ENCODE measurements at regions not wholly inside any gene's neighbourhood (a gene's known extent, or its start where the extent isn't known, plus 50 kb on each side); places are given as distances from the start of the nearest gene placed in this dataset.

DNA sequence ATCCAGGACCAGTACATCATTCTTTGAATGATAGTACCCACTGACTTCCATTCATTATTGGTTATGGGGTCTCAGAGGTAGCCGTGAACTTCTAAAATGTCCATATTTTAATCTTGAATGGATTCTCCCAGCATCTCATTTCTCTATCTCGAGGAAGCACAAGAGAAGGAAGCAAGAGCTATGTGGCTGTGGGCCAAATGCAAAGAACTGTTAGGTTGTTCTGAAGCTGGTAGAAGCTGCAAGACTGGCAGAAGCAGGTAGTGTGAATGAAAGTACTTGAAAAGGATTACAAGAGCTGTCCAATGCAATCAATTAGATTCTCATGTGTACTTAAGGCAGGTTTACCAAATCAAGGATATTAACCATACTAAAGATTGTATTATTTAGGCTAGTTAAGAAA, 1131.8 kb downstream of the GRIK2 start:
- Histone ChIP-seq H3K4me2 (ENCODE audit: low read depth, low read length) (no peak overlapping the region), H3K4me3 (replicated peaks in 1 of 3; ENCODE audit: insufficient read depth in 1 of 3, low read depth in 2 of 3, low read length in 3 of 3) (no peak overlapping the region), H3K79me2 (ENCODE audit: insufficient read depth, low read length) (no peaks in the 10 kb centered on the region), H3K9me3 (ENCODE audit: low read length) (no peaks in the 10 kb centered on the region), H3K36me3 (replicated peaks in 1 of 2; ENCODE audit: control insufficient read depth in 1 of 2, insufficient read depth in 2 of 2, low read length in 2 of 2) (no peaks in the 10 kb centered on the region), H3K27me3 (ENCODE audit: control insufficient read depth in 1 of 2, insufficient read depth in 2 of 2, low read length in 2 of 2) (no peaks in the 10 kb centered on the region), H4K20me1 (ENCODE audit: insufficient read depth, low read length) (no peaks in the 10 kb centered on the region), H3K4me1 (ENCODE audit: insufficient read depth, low read length) (no peaks in the 10 kb centered on the region), H2AFZ (ENCODE audit: low read length) (no peak overlapping the region), H3K9ac (ENCODE audit: insufficient read depth, low read depth, low read length) (no peak overlapping the region), H3K27ac (ENCODE audit: extremely low read length, insufficient read depth, low read length) (no peak overlapping the region)
- ATAC-seq (no peak), DNase-seq (ENCODE audit: low spot score) (no peak), FAIRE-seq (no peak)
- ChIA-PET CTCF (ENCODE audit: low intra/inter-chr PET ratio, low total read pairs) (no interaction called here), POLR2A (no interaction called here)
- no TSS peak for BruUV-seq (replicated peaks)
- TF ChIP-seq, protein P1, sequence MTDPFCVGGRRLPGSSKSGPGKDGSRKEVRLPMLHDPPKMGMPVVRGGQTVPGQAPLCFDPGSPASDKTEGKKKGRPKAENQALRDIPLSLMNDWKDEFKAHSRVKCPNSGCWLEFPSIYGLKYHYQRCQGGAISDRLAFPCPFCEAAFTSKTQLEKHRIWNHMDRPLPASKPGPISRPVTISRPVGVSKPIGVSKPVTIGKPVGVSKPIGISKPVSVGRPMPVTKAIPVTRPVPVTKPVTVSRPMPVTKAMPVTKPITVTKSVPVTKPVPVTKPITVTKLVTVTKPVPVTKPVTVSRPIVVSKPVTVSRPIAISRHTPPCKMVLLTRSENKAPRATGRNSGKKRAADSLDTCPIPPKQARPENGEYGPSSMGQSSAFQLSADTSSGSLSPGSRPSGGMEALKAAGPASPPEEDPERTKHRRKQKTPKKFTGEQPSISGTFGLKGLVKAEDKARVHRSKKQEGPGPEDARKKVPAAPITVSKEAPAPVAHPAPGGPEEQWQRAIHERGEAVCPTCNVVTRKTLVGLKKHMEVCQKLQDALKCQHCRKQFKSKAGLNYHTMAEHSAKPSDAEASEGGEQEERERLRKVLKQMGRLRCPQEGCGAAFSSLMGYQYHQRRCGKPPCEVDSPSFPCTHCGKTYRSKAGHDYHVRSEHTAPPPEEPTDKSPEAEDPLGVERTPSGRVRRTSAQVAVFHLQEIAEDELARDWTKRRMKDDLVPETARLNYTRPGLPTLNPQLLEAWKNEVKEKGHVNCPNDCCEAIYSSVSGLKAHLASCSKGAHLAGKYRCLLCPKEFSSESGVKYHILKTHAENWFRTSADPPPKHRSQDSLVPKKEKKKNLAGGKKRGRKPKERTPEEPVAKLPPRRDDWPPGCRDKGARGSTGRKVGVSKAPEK (CRISPR knock-in tag; IDR thresholded peaks at IDR 0.05; ENCODE audit: borderline replicate concordance): no peak
- TF ChIP-seq ZZZ3 (CRISPR knock-in tag; IDR thresholded peaks at IDR 0.05; ENCODE audit: borderline replicate concordance) (no peak), ZNF737 (CRISPR knock-in tag; IDR thresholded peaks at IDR 0.05; ENCODE audit: borderline replicate concordance) (no peak), SPEN (CRISPR knock-in tag; IDR thresholded peaks at IDR 0.05; ENCODE audit: low read depth) (no peak), SNRNP70 (IDR thresholded peaks at IDR 0.05; ENCODE audit: low read depth, low read length) (no peak), ZNF644 (CRISPR knock-in tag; IDR thresholded peaks at IDR 0.05; ENCODE audit: low read depth) (no peak), ZFP36L1 (CRISPR knock-in tag; IDR thresholded peaks at IDR 0.05) (no peak)
- TF ChIP-seq, protein P2, sequence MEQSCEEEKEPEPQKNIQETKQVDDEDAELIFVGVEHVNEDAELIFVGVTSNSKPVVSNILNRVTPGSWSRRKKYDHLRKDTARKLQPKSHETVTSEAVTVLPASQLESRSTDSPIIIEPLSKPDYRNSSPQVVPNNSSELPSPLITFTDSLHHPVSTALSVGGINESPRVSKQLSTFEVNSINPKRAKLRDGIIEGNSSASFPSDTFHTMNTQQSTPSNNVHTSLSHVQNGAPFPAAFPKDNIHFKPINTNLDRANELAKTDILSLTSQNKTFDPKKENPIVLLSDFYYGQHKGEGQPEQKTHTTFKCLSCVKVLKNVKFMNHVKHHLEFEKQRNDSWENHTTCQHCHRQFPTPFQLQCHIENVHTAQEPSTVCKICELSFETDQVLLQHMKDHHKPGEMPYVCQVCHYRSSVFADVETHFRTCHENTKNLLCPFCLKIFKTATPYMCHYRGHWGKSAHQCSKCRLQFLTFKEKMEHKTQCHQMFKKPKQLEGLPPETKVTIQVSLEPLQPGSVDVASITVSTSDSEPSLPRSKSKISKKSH (CRISPR knock-in tag; IDR thresholded peaks at IDR 0.05; ENCODE audit: borderline replicate concordance): no peak
- TF ChIP-seq, protein P3, sequence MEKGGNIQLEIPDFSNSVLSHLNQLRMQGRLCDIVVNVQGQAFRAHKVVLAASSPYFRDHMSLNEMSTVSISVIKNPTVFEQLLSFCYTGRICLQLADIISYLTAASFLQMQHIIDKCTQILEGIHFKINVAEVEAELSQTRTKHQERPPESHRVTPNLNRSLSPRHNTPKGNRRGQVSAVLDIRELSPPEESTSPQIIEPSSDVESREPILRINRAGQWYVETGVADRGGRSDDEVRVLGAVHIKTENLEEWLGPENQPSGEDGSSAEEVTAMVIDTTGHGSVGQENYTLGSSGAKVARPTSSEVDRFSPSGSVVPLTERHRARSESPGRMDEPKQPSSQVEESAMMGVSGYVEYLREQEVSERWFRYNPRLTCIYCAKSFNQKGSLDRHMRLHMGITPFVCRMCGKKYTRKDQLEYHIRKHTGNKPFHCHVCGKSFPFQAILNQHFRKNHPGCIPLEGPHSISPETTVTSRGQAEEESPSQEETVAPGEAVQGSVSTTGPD (CRISPR knock-in tag; IDR thresholded peaks at IDR 0.05): no peak
- intact Hi-C loops (cut with micrococcal nuclease; ENCODE audit: unreplicated experiment): no loop called here
- WGBS (ENCODE audit: low lambda C conversion rate): 6% methylated on average over 2 of the region's 2 CpGs
- in situ Hi-C loops (cut with HindIII; ENCODE audit: extremely low pct_ligation_motif_present, low pct_unique_long_range_greater_than_20kb): no loop called here

All from HepG2 (cell line).